ENCODE measurements at regions not wholly inside any gene's neighbourhood (a gene's known extent, or its start where the extent isn't known, plus 50 kb on each side); places are given as distances from the start of the nearest gene placed in this dataset.

DNA sequence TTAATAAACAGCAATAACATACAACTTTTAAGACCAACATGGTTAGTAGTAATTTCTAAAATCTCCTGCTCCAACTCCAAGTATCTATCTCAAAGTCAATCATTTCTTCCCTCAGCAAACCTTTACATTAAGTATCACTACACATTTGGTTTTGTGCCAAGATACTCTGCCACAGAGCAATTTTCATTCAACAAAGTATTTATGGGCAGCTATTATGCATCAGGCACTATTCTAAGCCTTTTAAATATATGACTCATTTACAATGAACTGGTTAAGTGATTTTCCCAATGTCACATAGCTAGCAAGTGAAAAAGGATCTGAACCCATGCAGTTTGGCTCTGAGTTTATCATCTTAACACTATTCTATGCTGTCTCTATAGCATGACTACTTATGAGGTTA is 264.3 kb downstream of the NOL4 start:
- no peak for DNase-seq (ENCODE audit: low read depth in 4 of 4, low spot score in 3 of 4)

DNA sequence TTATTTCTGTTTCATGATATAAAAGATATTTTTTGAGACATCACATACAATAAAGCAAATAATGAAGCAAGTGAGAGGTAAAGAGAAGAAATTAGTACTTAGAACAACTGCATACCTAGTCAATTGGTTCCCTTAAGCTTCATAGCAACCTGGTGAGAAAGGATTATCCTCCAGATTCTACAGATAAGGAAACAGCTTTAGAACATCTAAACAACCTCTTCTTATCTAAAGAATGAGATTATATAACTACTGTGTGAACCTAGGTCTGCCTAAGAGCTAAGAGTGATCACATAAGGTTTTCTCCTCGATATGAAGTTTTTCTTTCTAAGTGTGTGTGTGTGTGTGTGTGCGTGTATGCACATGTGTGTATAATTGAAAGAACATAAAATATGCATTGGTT is 265.1 kb downstream of the NOL4 start:
- no peak for DNase-seq (ENCODE audit: low read depth in 4 of 4, low spot score in 3 of 4)

DNA sequence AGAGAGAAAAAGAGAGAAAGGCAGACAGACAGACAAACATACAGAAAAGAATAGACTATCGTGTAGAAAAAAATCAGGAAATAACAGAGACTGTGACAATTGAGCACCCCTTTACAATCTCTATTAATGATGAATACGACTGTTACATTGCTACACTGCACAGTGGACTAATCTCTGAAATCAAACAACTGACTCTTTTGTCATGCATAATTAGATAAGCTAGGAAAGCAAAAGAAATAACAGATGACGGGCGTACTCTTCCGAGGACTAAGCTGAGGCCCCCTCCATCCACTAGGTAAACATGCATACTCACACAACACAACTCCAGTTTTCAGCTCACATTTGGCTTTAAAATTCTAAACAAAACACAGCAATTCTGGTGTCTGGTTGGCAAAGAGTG is 267.0 kb downstream of the NOL4 start:
- DNase-seq (ENCODE audit: low read depth in 4 of 4, low spot score in 3 of 4) = no peak

DNA sequence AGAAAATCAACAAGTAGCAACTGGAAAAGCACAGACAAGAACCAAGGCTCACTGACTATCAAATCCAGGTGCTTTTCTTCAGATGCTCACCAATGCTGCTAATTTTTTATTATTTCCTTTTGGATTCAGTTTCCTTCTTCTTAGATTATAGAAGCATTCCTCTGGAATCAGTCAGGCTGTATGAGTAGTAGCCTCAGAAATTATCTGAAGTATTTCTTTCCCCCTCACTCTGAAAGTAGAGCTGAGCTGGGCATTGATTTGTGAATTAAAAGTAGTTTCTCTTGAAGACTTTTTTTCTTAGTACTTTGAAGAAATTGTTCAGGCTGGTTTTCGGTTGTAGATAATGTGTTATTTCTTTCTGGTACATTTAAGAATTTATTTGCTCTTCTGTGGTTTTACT is 273.7 kb downstream of the NOL4 start:
- no peak for DNase-seq (ENCODE audit: low read depth in 4 of 4, low spot score in 3 of 4)

DNA sequence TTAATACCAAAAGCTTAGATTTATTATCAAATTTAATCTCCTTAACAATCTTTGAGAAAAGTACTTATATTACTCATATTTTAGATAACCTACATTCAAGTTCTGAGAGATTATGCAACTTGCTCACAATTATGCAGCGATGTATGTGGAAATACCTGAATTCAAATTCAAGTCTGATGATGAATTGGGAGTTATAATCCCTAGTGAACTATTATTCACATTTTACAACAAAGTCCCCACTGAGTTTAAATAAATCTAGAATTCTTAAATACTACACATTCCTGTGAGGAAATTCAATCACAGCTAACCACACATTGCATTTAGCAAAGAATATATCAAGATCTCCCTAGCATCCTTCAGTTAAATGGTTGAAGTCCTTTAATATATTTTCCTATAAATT is 278.4 kb downstream of the NOL4 start:
- no peak for DNase-seq (ENCODE audit: low read depth in 4 of 4, low spot score in 3 of 4)

DNA sequence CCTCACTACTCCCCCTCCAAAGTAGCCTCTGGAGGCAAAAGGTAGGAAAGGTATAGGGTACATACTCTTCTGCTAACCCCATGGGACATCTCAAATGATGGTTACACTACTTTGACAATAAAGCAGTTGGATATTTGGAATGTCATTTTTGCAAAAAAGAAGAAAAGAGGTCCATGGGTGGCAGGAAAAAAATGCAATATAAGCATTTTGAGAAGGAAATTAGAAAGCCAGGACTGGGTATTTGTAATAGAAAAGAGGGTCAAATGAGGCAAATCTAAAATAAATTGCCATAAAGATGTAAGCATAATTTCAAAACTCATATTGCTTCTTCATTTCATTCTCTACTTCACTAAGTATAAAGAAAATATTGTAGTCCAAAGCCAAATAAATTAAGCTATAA is 280.2 kb downstream of the NOL4 start:
- DNase-seq (ENCODE audit: low read depth in 4 of 4, low spot score in 3 of 4) = no peak

DNA sequence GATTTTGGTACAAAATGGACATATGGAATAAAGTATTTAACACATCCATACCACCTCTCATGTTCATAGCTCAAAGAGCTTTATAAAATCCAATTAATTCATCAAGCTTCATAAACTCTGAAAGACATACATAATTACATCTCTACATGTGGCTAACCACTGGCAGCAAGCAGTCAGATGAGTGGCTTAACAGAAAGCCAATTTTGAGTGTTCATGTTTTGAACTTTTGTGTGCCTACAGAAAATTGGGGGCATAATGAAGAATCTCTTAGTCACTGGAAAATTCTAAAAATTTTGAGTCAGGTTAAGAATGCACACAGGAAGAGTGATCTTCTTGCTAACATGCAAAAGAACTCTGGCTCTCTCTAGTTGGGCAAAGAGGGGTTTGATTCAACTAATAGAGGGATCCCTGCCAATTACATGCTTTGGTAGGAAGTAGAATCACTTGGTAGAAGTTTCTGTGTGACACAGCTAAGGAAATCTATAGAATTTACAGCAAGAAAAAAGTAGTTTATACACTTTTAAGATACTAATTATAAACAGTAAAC is 287.4 kb downstream of the NOL4 start:
- DNase-seq (ENCODE audit: low read depth in 4 of 4, low spot score in 3 of 4) = no peak

DNA sequence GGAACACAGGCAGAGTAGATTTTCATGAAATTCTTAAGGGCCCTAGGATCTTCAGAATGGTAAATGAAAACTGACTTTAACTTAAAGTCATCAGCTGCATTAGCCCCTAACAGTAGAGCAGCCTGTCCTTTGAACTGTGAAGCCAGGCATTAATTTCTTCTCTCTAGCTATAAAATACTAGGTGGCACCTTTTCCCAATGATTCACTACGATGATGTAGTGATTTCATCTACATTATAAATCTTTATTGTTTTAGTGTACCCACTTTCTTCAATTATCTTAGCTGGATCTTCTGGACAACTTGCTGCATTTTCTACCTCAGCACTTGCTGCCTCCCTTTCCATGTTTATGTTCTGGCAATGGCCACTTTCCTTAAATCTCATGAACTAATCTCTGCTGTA is 290.5 kb downstream of the NOL4 start:
- no peak for DNase-seq (ENCODE audit: low read depth in 4 of 4, low spot score in 3 of 4)

DNA sequence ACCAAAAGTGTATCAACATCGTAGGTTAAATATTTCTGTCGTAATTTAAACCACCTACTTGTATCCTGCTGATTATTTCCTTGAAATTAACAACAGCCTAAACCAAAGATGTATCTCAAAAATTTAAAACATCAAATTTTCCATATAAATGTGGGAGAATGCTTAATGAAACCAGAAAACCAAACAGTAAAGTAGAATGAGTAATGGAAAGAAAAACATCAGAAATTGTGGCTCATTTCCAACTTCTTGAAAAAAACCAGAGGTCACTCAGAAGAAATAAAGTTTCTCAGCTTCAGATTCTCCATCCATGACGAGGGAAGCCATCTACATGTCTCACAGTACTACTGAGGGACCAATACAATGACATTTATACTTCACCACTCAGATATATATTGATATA is 296.5 kb downstream of the NOL4 start:
- no peak for DNase-seq (ENCODE audit: low read depth in 4 of 4, low spot score in 3 of 4)

DNA sequence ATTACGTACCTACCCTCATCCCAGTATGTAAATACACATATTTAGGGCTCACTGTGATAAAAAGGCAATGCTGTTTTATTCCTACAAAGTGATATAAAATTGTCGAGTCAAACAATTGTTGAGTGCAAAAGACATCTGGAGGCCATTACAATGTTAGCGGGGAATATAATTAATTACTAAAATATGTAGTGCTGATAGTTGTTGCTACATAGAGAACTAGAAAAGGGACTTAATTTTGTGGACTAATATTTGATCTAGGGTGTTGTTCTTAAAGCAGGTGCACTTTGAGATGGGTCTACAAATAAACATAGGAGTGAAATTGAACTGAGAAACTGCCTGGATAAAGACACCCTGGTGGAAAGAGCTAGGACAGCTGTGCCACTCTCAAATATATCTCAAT is 300.1 kb downstream of the NOL4 start:
- DNase-seq (ENCODE audit: low read depth in 4 of 4, low spot score in 3 of 4) = no peak

DNA sequence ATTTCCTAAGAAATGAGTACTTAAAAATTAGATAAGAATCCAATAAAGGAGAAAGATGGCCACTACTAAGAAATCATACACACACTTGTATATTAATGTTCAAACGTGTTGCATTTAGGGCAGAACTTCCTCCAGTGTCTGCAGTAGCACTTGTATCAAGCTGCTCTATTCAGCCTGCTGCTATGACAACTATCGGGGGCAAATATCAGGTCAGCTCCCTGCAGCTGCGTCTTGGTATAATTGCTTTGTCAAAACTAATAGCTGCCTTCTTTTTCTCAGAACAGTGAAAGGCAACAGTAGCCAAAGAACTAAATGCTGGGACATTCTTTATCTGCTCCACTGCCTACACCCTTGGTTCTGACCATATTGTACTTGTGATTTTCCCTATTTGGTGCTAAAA is 300.7 kb downstream of the NOL4 start:
- no peak for DNase-seq (ENCODE audit: low read depth in 4 of 4, low spot score in 3 of 4)

DNA sequence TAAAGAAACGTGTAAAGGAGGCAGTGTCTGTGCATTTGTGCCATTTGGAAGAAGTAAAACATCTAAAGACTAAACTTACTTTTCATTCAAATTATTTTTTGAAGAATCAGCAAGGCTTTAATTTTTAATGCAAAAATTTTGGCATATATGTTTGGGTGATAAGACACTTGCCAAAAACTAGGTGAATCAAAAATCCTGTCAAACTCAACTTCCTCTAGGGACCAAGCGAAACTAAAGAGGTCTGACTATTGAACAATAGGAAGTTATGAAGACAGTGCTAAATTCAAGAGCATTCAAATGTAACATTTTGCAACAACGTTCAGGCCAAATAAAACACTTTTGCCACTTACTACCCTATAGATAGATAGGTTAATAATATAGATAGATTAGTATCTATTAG is 306.1 kb downstream of the NOL4 start:
- no peak for DNase-seq (ENCODE audit: low read depth in 4 of 4, low spot score in 3 of 4)

DNA sequence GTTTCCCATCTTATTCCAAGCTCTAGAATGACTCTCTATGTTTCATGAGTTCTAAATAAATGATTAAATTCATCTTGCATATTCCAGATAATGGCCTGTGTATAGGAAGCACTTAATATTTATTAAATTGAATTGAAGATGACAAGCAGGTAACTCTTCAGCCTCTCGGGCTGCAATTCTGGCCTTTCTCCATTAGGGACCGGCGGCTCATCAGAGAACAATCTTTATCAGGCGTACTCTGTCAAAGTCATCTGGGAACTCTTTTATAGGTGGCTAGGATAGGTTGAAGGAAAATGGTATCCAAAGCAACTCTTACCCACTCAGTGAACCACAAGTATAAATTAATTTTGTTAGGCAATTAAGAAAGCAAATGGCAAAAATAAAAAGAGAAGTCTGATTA is 308.5 kb downstream of the NOL4 start:
- DNase-seq (ENCODE audit: low read depth in 4 of 4, low spot score in 3 of 4) = no peak

DNA sequence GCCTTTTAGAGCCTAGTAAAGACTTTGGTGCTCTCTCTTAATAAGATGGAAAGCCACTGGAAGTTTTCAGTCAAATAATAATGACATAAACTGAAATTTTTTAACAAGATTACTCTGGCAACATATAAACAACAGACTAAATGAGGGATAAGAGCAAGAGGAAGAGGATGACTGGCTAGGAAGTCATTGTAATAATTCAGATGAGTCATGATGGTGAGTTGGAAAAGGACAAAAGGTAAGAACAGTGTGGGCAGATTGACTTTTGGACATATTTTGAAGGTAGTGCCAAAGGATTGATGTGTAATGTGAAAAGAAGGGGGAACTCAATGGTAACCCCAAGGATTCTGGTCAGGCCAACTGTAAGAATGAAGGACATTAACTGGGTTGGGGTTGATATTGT is 310.3 kb downstream of the NOL4 start:
- no peak for DNase-seq (ENCODE audit: low read depth in 4 of 4, low spot score in 3 of 4)

DNA sequence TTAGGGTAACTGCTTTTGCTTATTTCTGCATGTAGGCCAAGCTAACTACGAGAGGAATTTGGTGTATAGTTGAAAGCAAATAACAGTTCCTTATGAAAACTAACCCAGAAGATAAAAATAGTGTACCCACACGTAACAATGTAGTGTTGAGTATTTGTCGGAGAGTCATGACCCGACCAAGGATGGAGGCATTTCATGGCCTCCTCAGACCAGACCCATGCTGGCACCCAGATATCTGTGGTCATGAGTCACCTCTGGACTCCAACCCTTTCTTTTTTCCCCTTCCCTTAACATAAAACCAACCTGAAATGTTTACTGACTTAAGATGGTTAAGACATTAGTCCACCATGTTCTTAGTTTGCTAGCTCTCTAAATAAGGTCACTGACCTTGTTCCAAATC is 318.7 kb downstream of the NOL4 start:
- DNase-seq (ENCODE audit: low read depth in 4 of 4, low spot score in 3 of 4) = no peak

DNA sequence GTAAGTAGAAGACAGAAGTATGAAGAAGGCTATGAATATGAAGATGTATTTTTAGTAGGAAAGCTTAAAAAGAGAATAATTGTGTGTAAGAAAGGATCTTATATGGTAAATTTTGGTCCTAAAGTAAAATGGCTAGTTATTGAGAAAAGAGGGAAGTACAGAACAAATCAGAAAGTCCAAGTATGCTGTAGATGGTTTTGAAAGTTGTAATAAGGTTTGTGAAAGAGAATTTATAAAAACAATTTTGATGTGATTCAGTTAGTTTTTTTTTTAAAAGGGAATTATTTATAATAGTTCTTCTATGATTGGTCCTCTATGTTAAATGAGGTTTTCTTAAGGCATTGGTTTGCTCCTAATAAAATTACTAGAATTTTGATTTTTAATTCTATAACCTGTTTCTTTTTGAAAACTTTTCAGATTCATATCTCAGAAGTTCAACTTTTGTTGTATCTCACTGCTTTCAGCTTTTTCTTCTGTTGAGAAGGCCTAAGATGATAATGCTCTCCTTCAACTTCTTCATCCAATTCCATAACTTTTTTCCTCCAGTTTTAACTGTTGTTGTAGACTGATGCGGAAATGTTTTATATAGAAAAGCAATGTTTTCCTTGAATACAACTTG is 322.7 kb downstream of the NOL4 start:
- no peak for DNase-seq (ENCODE audit: low read depth in 4 of 4, low spot score in 3 of 4)

DNA sequence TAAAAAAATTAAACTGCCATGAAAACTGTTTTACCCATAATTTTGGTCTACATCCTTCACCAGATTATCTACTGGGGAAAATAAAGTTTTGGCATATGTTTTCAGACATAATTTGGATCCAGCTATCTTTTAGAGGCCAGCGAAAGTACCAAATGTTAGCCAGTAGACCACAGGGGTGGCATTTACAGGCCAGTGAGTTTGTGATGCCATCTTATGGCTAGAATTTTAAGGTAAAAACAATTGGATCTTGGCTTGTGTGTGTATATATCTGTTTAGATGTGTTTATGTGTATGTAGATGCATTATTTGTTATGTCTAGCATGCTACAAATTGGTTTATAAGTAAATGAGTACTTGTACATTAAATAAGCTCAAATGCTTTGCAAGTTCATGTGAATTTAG is 322.6 kb downstream of the ASXL3 start:
- no peak for DNase-seq (ENCODE audit: low read depth in 4 of 4, low spot score in 3 of 4)

DNA sequence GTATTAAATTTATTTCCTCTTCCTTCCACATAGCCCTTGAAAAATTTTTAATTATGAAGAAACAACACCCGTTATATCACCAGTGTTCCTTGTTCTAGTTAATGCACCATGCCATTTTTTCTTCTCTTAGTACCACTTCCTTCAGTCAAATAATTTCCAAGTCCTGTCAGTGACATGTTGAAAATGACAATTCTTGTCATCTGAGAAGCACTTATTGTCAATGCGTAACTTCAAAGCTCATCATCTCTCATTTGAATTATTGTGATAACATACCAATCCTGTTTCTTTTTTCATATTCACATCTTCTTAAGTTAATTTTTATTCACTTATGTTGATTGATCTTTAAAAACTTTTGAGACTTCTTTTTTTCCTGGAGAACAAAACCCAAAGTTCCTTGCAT is 320.4 kb downstream of the ASXL3 start:
- DNase-seq (ENCODE audit: low read depth in 4 of 4, low spot score in 3 of 4) = no peak

DNA sequence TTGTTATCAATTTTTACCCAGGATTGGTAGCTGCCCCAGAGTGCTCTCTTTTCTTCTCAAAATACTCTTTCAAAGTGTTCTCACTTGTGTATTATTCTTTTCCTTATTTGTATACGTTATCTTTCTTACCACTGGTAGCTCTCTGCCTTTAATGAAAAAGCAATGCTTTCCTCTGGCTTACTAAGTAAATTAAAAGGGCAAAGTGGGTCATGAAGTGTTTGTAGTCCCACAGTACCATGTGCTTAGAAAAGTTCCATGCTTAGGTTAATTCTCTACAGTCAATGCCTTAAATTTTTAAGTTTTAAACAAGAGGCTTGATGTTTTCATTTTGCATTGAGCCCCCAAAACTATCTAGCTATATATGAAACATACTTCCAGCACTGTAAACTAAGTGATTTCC is 300.2 kb downstream of the ASXL3 start:
- no peak for DNase-seq (ENCODE audit: low read depth in 4 of 4, low spot score in 3 of 4)

DNA sequence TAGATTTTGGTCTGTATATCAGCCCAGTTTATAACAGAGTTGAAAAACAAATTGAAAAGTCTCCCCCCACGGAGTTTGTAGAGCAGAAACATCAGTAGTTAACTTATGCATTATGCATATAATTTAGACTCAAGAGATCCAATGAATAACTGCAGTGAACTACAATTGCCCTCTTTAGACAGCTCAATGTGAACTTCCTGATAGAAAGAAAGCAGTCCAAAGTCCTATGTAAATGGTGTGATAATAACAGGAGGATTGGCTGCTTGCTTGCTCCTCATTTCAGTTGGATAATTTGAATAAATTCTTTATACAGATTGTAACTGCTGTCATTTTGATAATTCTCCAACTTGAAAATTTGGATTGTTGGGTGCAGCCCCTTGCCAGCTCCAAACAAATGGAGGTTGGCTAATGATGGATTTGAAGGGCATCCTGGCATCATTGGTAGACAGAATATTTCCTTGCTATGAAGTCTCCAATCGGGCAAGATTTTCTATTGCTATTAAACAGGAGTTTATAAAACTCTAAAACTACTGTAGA is 297.1 kb downstream of the ASXL3 start:
- no peak for DNase-seq (ENCODE audit: low read depth in 4 of 4, low spot score in 3 of 4)

DNA sequence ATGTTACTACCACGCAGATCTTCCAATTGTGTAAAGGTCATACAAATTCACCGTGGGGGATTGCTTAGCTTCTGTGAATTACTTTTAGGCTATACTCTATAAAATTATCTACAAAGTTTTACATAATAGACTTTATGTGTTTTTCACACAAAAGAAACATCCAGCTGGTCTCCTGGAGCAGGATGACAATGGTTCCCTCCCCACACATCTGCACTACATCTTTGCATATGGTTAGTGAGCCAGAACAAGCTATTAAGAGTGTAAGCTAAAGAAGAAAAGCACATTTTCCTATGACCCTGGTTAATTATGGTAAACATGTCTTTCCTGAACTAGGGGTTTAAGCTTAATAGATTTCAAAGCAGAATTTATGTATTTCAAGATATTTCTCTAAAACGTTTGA is 295.1 kb downstream of the ASXL3 start:
- no peak for DNase-seq (ENCODE audit: low read depth in 4 of 4, low spot score in 3 of 4)

DNA sequence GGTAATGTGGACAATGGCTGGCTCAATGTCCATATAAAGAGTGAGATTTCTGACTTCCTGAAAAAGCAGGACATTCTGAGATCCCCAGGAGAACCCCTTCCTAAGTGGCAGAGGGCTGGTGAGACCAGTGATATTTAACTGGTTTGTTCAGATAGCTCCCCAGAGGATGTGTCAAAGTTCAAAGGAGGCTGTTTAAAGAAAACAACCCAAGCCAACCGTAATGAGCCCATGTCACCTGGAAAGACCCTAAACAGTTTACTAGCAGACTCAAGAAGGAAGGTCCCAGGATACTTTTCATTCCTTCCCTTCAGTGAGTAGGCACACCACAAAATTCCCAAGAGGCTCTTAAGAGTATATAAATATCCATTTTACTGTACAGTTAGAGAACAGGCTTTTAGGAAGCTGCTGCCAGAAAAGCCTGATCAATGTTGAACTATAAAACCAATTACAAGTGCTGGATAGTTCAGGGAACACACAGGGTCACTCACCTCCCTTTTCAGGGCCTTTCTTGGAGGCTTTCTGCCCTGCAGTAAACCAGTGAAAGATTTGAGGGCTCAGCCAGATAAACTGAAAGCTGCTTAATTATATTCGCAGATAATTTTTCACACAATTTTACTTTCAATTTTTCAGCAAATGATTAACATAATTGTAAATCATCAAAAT is 293.5 kb downstream of the ASXL3 start:
- no peak for DNase-seq (ENCODE audit: low read depth in 4 of 4, low spot score in 3 of 4)

Measured in left renal pelvis (tissue), 4 donors.